ENCODE measurements at regions not wholly inside any gene's neighbourhood (a gene's known extent, or its start where the extent isn't known, plus 50 kb on each side); places are given as distances from the start of the nearest gene placed in this dataset.

DNA sequence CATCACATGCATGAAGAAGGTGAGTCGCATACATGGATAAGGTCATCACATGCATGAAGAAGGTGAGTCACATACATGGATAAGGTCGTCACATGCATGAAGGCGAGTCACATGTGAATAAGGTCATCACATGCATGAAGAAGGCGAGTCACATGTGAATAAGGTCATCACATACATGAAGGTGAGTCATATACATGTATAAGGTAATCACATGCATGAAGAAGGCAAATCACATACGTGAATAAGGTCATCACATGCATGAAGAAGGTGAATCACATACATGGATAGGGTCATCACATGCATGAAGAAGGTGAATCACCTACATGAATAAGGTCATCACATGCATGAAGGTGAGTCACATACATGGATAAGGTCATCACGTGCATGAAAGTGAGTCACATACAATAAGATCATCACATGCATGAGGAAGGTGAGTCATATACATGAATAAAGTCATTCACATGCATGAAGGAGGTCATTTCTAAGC, 105.1 kb upstream of the SDK2 start:
- TF ChIP-seq EZH2phosphoT487 (IDR thresholded peaks at IDR 0.05) (no peak), EZH2 (IDR thresholded peaks at IDR 0.05) (no peak)

All from neural progenitor cell (in vitro differentiated cells).